HEK293T (cell line): ENCODE measurements at regions not wholly inside any gene's neighbourhood (a gene's known extent, or its start where the extent isn't known, plus 50 kb on each side); places are given as distances from the start of the nearest gene placed in this dataset.

Experiments used
- CTCF ChIA-PET: fragments of 350-600 bp; formaldehyde crosslinking; extraction: SDS; loops from one replicate; lab custom pipeline; 2021; ENCODE audit warnings: antibody characterized with exemption, inconsistent platforms; lab: Yijun Ruan, JAX
- POLR2A ChIA-PET: fragments of 350-600 bp; formaldehyde crosslinking; extraction: SDS; loops from one replicate; lab custom pipeline; 2020; ENCODE audit warnings: antibody characterized with exemption, inconsistent platforms; lab: Yijun Ruan, JAX
- DNase-seq: peaks from one replicate; pipeline ENCODE4 v3.0.0; 2012; ENCODE audit warnings: mixed read lengths; ENCODE audit errors: extremely low spot score
- ARNT ChIP-seq: fragments of 450-650 bp; IDR thresholded peaks from 2 replicates; pipeline ENCODE4 v1.6.1; 2017; ENCODE audit warnings: mild to moderate bottlenecking
- BHLHE40 ChIP-seq: fragments of 450-650 bp; IDR thresholded peaks from 2 replicates; pipeline ENCODE4 v1.6.1; 2016; ENCODE audit warnings: mild to moderate bottlenecking, moderate library complexity, borderline replicate concordance
- CTBP1 ChIP-seq: fragments of 450-650 bp; IDR thresholded peaks from 2 replicates; pipeline ENCODE4 v1.6.1; 2016; ENCODE audit warnings: borderline replicate concordance
- ELF4 ChIP-seq: fragments of 450-650 bp; IDR thresholded peaks from 2 replicates; pipeline ENCODE4 v1.6.1; 2017; ENCODE audit warnings: antibody characterized with exemption
- FOXA1 ChIP-seq: fragments of 450-650 bp; IDR thresholded peaks from 2 replicates; pipeline ENCODE4 v1.6.1; 2016; ENCODE audit warnings: mild to moderate bottlenecking
- FOXK2 ChIP-seq: fragments of 450-650 bp; IDR thresholded peaks from 2 replicates; pipeline ENCODE4 v1.6.1; 2016; ENCODE audit warnings: mild to moderate bottlenecking
- FOXM1 ChIP-seq: fragments of 450-650 bp; IDR thresholded peaks from 2 replicates; pipeline ENCODE4 v1.6.1; 2017; ENCODE audit warnings: mild to moderate bottlenecking, borderline replicate concordance
- HDGF ChIP-seq: fragments of 450-650 bp; IDR thresholded peaks from 2 replicates; pipeline ENCODE4 v1.6.1; 2017; ENCODE audit warnings: antibody characterized with exemption, borderline replicate concordance
- L3MBTL2 ChIP-seq: fragments of 450-650 bp; conservative IDR thresholded peaks from 2 replicates; pipeline ENCODE4 v1.6.1; 2016; ENCODE audit warnings: mild to moderate bottlenecking
- LEF1 ChIP-seq: fragments of 450-650 bp; IDR thresholded peaks from 2 replicates; pipeline ENCODE4 v1.6.1; 2017; ENCODE audit warnings: mild to moderate bottlenecking, borderline replicate concordance
- NFRKB ChIP-seq: fragments of 450-650 bp; IDR thresholded peaks from 2 replicates; pipeline ENCODE4 v1.6.1; 2016; ENCODE audit warnings: mild to moderate bottlenecking, moderate library complexity
- PKNOX1 ChIP-seq: fragments of 450-650 bp; IDR thresholded peaks from 2 replicates; pipeline ENCODE4 v1.6.1; 2016
- SP1 ChIP-seq: fragments of 450-650 bp; IDR thresholded peaks from 2 replicates; pipeline ENCODE4 v1.6.1; 2017
- SUZ12 ChIP-seq: fragments of 450-650 bp; IDR thresholded peaks from 2 replicates; pipeline ENCODE4 v1.6.1; 2016; ENCODE audit warnings: mild to moderate bottlenecking
- TARDBP ChIP-seq: fragments of 450-650 bp; IDR thresholded peaks from 2 replicates; pipeline ENCODE4 v1.6.1; 2016
- ZNF384 ChIP-seq: fragments of 450-650 bp; IDR thresholded peaks from 2 replicates; pipeline ENCODE4 v1.6.1; 2016

GRCh38 chr3:22977042-22977441 lies 226.1 kb upstream of the UBE2E2 start:
- ChIA-PET POLR2A (no interaction called here), CTCF (no interaction called here)
- DNase-seq = no peak
- TF ChIP-seq ARNT (no peak), ZNF384 (no peak), LEF1 (no peak), SUZ12 (no peak), PKNOX1 (no peak), CTBP1 (no peak), TARDBP (no peak), NFRKB (no peak), HDGF (no peak), SP1 (no peak), BHLHE40 (no peak), FOXM1 (no peak)

GRCh38 chr3:22977650-22978289 lies 225.4 kb upstream of the UBE2E2 start:
- ChIA-PET CTCF (no interaction called here), POLR2A (no interaction called here)
- TF ChIP-seq FOXA1 = no peak
- no peak for TF ChIP-seq PKNOX1
- TF ChIP-seq CTBP1 = no peak
- no peak for TF ChIP-seq FOXK2
- no peak for TF ChIP-seq SP1
- TF ChIP-seq L3MBTL2 = no peak
- no peak for DNase-seq

- DNase-seq = no peak
- POLR2A ChIA-PET = no interaction called here
- CTCF ChIA-PET = no interaction called here
- no peak for TF ChIP-seq LEF1
- no peak for TF ChIP-seq NFRKB
- TF ChIP-seq TARDBP = no peak
- TF ChIP-seq ZNF384 = no peak
- no peak for TF ChIP-seq PKNOX1
- TF ChIP-seq ELF4 = no peak
- no peak for TF ChIP-seq ARNT
- no peak for TF ChIP-seq L3MBTL2
- no peak for TF ChIP-seq BHLHE40
- no peak for TF ChIP-seq SUZ12
- no peak for TF ChIP-seq SP1
Measured at GRCh38 chr3:22979581-22979980, 223.5 kb upstream of the UBE2E2 start.

GRCh38 chr3:22980346-22980745 lies 222.8 kb upstream of the UBE2E2 start:
- TF ChIP-seq CTBP1 (no peak), BHLHE40 (no peak), TARDBP (no peak), FOXK2 (no peak)
- DNase-seq = no peak
- CTCF ChIA-PET = no interaction called here
- POLR2A ChIA-PET = no interaction called here

GRCh38 chr3:22981166-22981565 lies 222.0 kb upstream of the UBE2E2 start:
- POLR2A ChIA-PET = no interaction called here
- no peak for TF ChIP-seq SUZ12
- TF ChIP-seq FOXK2 = no peak
- TF ChIP-seq ELF4 = no peak
- TF ChIP-seq SP1 = no peak
- no peak for TF ChIP-seq PKNOX1
- TF ChIP-seq NFRKB = no peak
- TF ChIP-seq FOXA1 = no peak
- TF ChIP-seq TARDBP = no peak
- no peak for TF ChIP-seq LEF1
- no peak for TF ChIP-seq CTBP1
- CTCF ChIA-PET = no interaction called here
- DNase-seq = no peak

GRCh38 chr3:22981861-22982260 lies 221.3 kb upstream of the UBE2E2 start:
- CTCF ChIA-PET = no interaction called here
- POLR2A ChIA-PET = no interaction called here

More at GRCh38 chr3:22981861-22982260, 221.3 kb upstream of the UBE2E2 start:
- DNase-seq = no peak
- TF ChIP-seq SP1 (no peak), ZNF384 (no peak), BHLHE40 (no peak), PKNOX1 (no peak), SUZ12 (no peak), L3MBTL2 (no peak), NFRKB (no peak), TARDBP (no peak), FOXA1 (no peak), ARNT (no peak), FOXM1 (no peak), HDGF (no peak), LEF1 (no peak), CTBP1 (no peak), ELF4 (no peak)
